A549 (cell line): ENCODE measurements at regions not wholly inside any gene's neighbourhood (a gene's known extent, or its start where the extent isn't known, plus 50 kb on each side); places are given as distances from the start of the nearest gene placed in this dataset.

Source experiments
- ATAC-seq, 2 experiments: fragments of 200-7000 bp in 1 of 2; fragments of >200 bp in 1 of 2; cut with Nextera tagmentation in 1 of 2; cut with Tn5 transposase in 1 of 2; 3 replicates each; pipeline versions ENCODE4 v1.8.0 to v1.9.1; 2018 to 2020; ENCODE audit warnings: mild to moderate bottlenecking in 1 of 2, moderate library complexity in 1 of 2
- CTCF ChIA-PET: fragments of 300-600 bp; sonication (Branson Sonifier 250); formaldehyde crosslinking; extraction: SDS; loops from one replicate; lab custom pipeline; 2021; ENCODE audit warnings: antibody characterized with exemption, inconsistent platforms; lab: Yijun Ruan, JAX
- POLR2A ChIA-PET: fragments of 350-600 bp; formaldehyde crosslinking; extraction: SDS; loops from one replicate; lab custom pipeline; 2021; ENCODE audit warnings: antibody characterized with exemption, inconsistent platforms; lab: Yijun Ruan, JAX
- DNase-seq, 2 experiments: peaks; one replicate each; pipeline versions ENCODE4 v3.0.0 to v3.0.0-alpha.2; 2011 to 2016; ENCODE audit warnings: low read depth in 1 of 2, low spot score in 1 of 2
- FAIRE-seq: peaks from 2 replicates; lab custom pipeline; 2011; peaks lifted over from hg19 to GRCh38; lab: Jason Lieb, UNC
- H3K27ac ChIP-seq, 2 experiments: fragments of >200 bp; sonication (Bioruptor Twin); formaldehyde crosslinking; 3 replicates each; pipeline ENCODE4 v1.5.1; 2016 to 2017
- H3K4me1 ChIP-seq: fragments of >200 bp; sonication (Bioruptor Twin); formaldehyde crosslinking; 3 replicates; pipeline ENCODE4 v1.6.1; 2016
- H3K4me2 ChIP-seq: fragments of >200 bp; sonication (Bioruptor Twin); formaldehyde crosslinking; 3 replicates; pipeline ENCODE4 v1.6.1; 2016
- H3K4me3 ChIP-seq: fragments of >200 bp; sonication (Bioruptor Twin); formaldehyde crosslinking; 3 replicates; pipeline ENCODE4 v1.5.1; 2016
- H3K9me3 ChIP-seq: fragments of >200 bp; sonication (Bioruptor Twin); formaldehyde crosslinking; 3 replicates; pipeline ENCODE4 v1.6.1; 2016
- BHLHE40 ChIP-seq: IDR thresholded peaks from 2 replicates; pipeline ENCODE4 v1.6.1; 2012; ENCODE audit warnings: low read depth, low read length, inconsistent platforms
- CBX2 ChIP-seq: fragments of 200-600 bp; sonication (generic); IDR thresholded peaks from 2 replicates; pipeline ENCODE4 v1.6.1; 2016; ENCODE audit warnings: low read depth, mild to moderate bottlenecking, borderline replicate concordance
- CBX8 ChIP-seq: fragments of 200-600 bp; sonication (generic); IDR thresholded peaks from 2 replicates; pipeline ENCODE4 v1.6.1; 2016
- CHD2 ChIP-seq: fragments of 150-350 bp; IDR thresholded peaks from 2 replicates; pipeline ENCODE4 v1.6.1; 2014; ENCODE audit warnings: low read length; ENCODE audit not compliant: partially characterized antibody
- EP300 ChIP-seq, 2 experiments: fragments of >200 bp; sonication (Bioruptor Twin); formaldehyde crosslinking; IDR thresholded peaks; 2 replicates in 1 of 2; 3 replicates in 1 of 2; pipeline ENCODE4 v1.6.1; 2016 to 2017
- ESRRA ChIP-seq: fragments of 150-350 bp; IDR thresholded peaks from 2 replicates; pipeline ENCODE4 v1.6.1; 2014; ENCODE audit warnings: mild to moderate bottlenecking, low read length, borderline replicate concordance
- FOSL2 ChIP-seq, 2 experiments: fragments of 450-650 bp in 1 of 2; fragments of >200 bp in 1 of 2; sonication (Bioruptor Twin) in 1 of 2; formaldehyde crosslinking; IDR thresholded peaks; 2 replicates each; pipeline versions ENCODE4 v1.5.0 to v1.6.1; 2016 to 2020; ENCODE audit warnings: mild to moderate bottlenecking in 1 of 2, moderate library complexity in 1 of 2
- GATA3 ChIP-seq: IDR thresholded peaks from 2 replicates; pipeline ENCODE4 v1.6.1; 2012; ENCODE audit warnings: borderline replicate concordance
- HOXA7 ChIP-seq: fragments of 250-450 bp; sonication (Bioruptor Pico); IDR thresholded peaks from 2 replicates; pipeline ENCODE4 v1.5.0; 2020; ENCODE audit warnings: mild to moderate bottlenecking, moderate library complexity
- HOXB13 ChIP-seq: fragments of 250-450 bp; sonication (Bioruptor Pico); IDR thresholded peaks from 2 replicates; pipeline ENCODE4 v1.5.0; 2020; ENCODE audit warnings: low read depth, mild to moderate bottlenecking, moderate library complexity
- JUNB ChIP-seq: fragments of >200 bp; sonication (Bioruptor Twin); formaldehyde crosslinking; IDR thresholded peaks from 2 replicates; pipeline ENCODE4 v1.6.1; 2016
- KDM1A ChIP-seq: fragments of 200-600 bp; sonication (generic); IDR thresholded peaks from 2 replicates; pipeline ENCODE4 v1.6.1; 2016; ENCODE audit warnings: low read depth, mild to moderate bottlenecking
- MAFK ChIP-seq: fragments of 450-650 bp; IDR thresholded peaks from 2 replicates; pipeline ENCODE4 v1.6.1; 2014; ENCODE audit not compliant: partially characterized antibody
- PHF8 ChIP-seq: fragments of 200-600 bp; sonication (generic); IDR thresholded peaks from 2 replicates; pipeline ENCODE4 v1.6.1; 2016; ENCODE audit warnings: low read depth, mild to moderate bottlenecking, antibody characterized with exemption, moderate library complexity, borderline replicate concordance
- POLR2A ChIP-seq: IDR thresholded peaks from 2 replicates; pipeline ENCODE4 v1.6.1; 2012; ENCODE audit warnings: mild to moderate bottlenecking, low read length
- POLR2AphosphoS2 ChIP-seq: conservative IDR thresholded peaks from 2 replicates; pipeline ENCODE4 v1.6.1; 2012; ENCODE audit warnings: low read length, improper control_type of control experiment, inconsistent platforms
- RAD21 ChIP-seq, 2 experiments: fragments of >200 bp in 1 of 2; sonication (Bioruptor Twin) in 1 of 2; formaldehyde crosslinking in 1 of 2; IDR thresholded peaks in 1 of 2; conservative IDR thresholded peaks in 1 of 2; 2 replicates in 1 of 2; 3 replicates in 1 of 2; pipeline ENCODE4 v1.6.1; 2012 to 2018; ENCODE audit warnings: inconsistent platforms in 1 of 2
- RARB ChIP-seq: fragments of 250-450 bp; sonication (Bioruptor Pico); IDR thresholded peaks from 2 replicates; pipeline ENCODE4 v1.8.0; 2021; ENCODE audit warnings: mild to moderate bottlenecking, moderate library complexity
- RCOR1 ChIP-seq: fragments of 150-350 bp; IDR thresholded peaks from 2 replicates; pipeline ENCODE4 v1.6.1; 2014; ENCODE audit warnings: antibody characterized with exemption, low read length, low read depth
- RNF2 ChIP-seq: fragments of 200-600 bp; sonication (generic); IDR thresholded peaks from 2 replicates; pipeline ENCODE4 v1.6.1; 2016; ENCODE audit warnings: low read depth, mild to moderate bottlenecking, antibody characterized with exemption, moderate library complexity, borderline replicate concordance
- SREBF2 ChIP-seq: fragments of 450-650 bp; IDR thresholded peaks from 2 replicates; pipeline ENCODE4 v1.6.1; 2014; ENCODE audit warnings: mild to moderate bottlenecking, moderate library complexity
- TFCP2L1 ChIP-seq: fragments of 250-450 bp; sonication (Bioruptor Pico); IDR thresholded peaks from 2 replicates; pipeline ENCODE4 v1.5.0; 2021; ENCODE audit warnings: mild to moderate bottlenecking
- ZFP36 ChIP-seq: fragments of 450-650 bp; IDR thresholded peaks from 2 replicates; pipeline ENCODE4 v1.6.1; 2014; ENCODE audit warnings: borderline replicate concordance; ENCODE audit not compliant: partially characterized antibody
- ZNF302 ChIP-seq: fragments of 250-450 bp; sonication (Bioruptor Pico); IDR thresholded peaks from 2 replicates; pipeline ENCODE4 v1.9.0; 2021; ENCODE audit warnings: inconsistent platforms, mild to moderate bottlenecking, moderate library complexity
- WGBS: methylation state at CpG from one replicate; pipeline ENCODE4 v1.1.6; 2017; ENCODE audit errors: missing lambda C conversion rate; 5-methylcytosine and 5-hydroxymethylcytosine counted together
- TF ChIP-seq, protein P1 (sequence below): fragments of >200 bp; sonication (Bioruptor Twin); formaldehyde crosslinking; IDR thresholded peaks from 3 replicates; pipeline ENCODE4 v1.6.1; 2016
- TF ChIP-seq, protein P2 (sequence below): fragments of 150-350 bp; IDR thresholded peaks from 2 replicates; pipeline ENCODE4 v1.6.1; 2014; ENCODE audit warnings: low read depth, mild to moderate bottlenecking, low read length
- TF ChIP-seq, protein P3 (sequence below): IDR thresholded peaks from 2 replicates; pipeline ENCODE4 v1.6.1; 2012
- TF ChIP-seq, protein P4 (sequence below): fragments of >200 bp; sonication (Bioruptor Twin); formaldehyde crosslinking; IDR thresholded peaks from 3 replicates; pipeline ENCODE4 v1.5.1; 2016
- TF ChIP-seq, protein P5 (sequence below): fragments of 250-450 bp; sonication (Bioruptor Pico); IDR thresholded peaks from 2 replicates; pipeline ENCODE4 v1.5.0; 2021; ENCODE audit warnings: mild to moderate bottlenecking, moderate library complexity, borderline replicate concordance
- TF ChIP-seq, protein P6 (sequence below): fragments of 450-650 bp; IDR thresholded peaks from 2 replicates; pipeline ENCODE4 v1.6.1; 2014; ENCODE audit warnings: antibody characterized with exemption

DNA sequence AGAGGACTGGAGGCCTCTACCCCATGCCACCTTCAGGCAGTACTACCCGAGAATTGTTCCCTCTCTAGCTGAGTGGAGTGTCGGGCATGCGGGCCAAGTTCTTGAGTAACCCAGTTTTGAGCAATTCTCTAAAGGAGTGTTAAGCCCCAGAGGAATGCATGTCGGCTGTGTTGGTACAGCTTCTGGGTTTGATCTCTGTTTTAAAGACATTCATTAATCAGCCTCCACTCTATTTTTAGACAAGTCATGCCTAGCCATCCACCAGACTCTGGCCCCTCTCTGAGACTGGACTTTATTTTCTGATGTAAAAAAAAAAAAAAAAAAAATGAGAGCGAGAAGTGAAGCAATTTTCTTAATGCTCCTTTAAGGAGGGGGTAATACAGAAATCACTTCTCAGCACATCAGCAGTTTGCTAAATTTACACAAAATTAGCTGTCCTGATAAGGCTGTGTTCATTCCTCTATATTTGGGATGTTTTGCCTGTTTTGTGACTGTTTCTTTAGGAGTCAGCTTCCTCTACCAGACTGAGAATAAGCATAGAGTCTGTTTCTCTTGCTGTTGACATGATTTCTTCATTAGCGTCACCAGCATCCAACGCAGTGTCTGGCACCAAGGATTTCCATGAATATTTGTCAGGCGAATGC, 88.7 kb downstream of the AXIN2 start:
- CTCF ChIA-PET = interaction anchor here (0.6 to 1.9 kb wide), 5 partner anchors 8 to 178 kb away, joined by 4 to 5 read pairs (median 4); no protein-coding TSS in a partner anchor
- TF ChIP-seq HOXB13 (CRISPR knock-in tag) (no peak), GATA3 (no peak), ESRRA (no peak), KDM1A (no peak), POLR2A (no peak), PHF8 (no peak), TFCP2L1 (CRISPR knock-in tag) (no peak), RARB (CRISPR knock-in tag) (no peak), RNF2 (no peak), EP300 (IDR thresholded peaks at IDR 0.05) (no peak), FOSL2 (IDR thresholded peaks at IDR 0.05) (no peak), FOSL2 (CRISPR knock-in tag; IDR thresholded peaks at IDR 0.05) (no peak), RAD21 (conservative IDR thresholded peaks at IDR 0.05 in 1 of 2, IDR thresholded peaks at IDR 0.05 in 1 of 2) (no peak), MAFK (no peak)
- TF ChIP-seq, protein P1, sequence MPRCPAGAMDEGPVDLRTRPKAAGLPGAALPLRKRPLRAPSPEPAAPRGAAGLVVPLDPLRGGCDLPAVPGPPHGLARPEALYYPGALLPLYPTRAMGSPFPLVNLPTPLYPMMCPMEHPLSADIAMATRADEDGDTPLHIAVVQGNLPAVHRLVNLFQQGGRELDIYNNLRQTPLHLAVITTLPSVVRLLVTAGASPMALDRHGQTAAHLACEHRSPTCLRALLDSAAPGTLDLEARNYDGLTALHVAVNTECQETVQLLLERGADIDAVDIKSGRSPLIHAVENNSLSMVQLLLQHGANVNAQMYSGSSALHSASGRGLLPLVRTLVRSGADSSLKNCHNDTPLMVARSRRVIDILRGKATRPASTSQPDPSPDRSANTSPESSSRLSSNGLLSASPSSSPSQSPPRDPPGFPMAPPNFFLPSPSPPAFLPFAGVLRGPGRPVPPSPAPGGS = no peak
- TF ChIP-seq, protein P2, sequence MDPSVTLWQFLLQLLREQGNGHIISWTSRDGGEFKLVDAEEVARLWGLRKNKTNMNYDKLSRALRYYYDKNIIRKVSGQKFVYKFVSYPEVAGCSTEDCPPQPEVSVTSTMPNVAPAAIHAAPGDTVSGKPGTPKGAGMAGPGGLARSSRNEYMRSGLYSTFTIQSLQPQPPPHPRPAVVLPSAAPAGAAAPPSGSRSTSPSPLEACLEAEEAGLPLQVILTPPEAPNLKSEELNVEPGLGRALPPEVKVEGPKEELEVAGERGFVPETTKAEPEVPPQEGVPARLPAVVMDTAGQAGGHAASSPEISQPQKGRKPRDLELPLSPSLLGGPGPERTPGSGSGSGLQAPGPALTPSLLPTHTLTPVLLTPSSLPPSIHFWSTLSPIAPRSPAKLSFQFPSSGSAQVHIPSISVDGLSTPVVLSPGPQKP = no peak
- TF ChIP-seq, protein P3, sequence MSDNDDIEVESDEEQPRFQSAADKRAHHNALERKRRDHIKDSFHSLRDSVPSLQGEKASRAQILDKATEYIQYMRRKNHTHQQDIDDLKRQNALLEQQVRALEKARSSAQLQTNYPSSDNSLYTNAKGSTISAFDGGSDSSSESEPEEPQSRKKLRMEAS = no peak
- TF ChIP-seq, protein P4, sequence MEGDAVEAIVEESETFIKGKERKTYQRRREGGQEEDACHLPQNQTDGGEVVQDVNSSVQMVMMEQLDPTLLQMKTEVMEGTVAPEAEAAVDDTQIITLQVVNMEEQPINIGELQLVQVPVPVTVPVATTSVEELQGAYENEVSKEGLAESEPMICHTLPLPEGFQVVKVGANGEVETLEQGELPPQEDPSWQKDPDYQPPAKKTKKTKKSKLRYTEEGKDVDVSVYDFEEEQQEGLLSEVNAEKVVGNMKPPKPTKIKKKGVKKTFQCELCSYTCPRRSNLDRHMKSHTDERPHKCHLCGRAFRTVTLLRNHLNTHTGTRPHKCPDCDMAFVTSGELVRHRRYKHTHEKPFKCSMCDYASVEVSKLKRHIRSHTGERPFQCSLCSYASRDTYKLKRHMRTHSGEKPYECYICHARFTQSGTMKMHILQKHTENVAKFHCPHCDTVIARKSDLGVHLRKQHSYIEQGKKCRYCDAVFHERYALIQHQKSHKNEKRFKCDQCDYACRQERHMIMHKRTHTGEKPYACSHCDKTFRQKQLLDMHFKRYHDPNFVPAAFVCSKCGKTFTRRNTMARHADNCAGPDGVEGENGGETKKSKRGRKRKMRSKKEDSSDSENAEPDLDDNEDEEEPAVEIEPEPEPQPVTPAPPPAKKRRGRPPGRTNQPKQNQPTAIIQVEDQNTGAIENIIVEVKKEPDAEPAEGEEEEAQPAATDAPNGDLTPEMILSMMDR = no peak
- TF ChIP-seq, protein P5, sequence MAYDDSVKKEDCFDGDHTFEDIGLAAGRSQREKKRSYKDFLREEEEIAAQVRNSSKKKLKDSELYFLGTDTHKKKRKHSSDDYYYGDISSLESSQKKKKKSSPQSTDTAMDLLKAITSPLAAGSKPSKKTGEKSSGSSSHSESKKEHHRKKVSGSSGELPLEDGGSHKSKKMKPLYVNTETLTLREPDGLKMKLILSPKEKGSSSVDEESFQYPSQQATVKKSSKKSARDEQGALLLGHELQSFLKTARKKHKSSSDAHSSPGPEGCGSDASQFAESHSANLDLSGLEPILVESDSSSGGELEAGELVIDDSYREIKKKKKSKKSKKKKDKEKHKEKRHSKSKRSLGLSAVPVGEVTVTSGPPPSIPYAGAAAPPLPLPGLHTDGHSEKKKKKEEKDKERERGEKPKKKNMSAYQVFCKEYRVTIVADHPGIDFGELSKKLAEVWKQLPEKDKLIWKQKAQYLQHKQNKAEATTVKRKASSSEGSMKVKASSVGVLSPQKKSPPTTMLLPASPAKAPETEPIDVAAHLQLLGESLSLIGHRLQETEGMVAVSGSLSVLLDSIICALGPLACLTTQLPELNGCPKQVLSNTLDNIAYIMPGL = no peak
- Histone ChIP-seq H3K27ac (no peak overlapping the region), H3K4me3 (no peak overlapping the region), H3K9me3 (no peaks in the 10 kb centered on the region; the same call in 2 of the 3 replicates), H3K4me1 (no peaks in the 10 kb centered on the region), H3K4me2 (no peak overlapping the region)
- no peak for DNase-seq
- POLR2A ChIA-PET = no interaction called here
- WGBS = 52% methylated on average over 8 of the region's 8 CpGs
- no peak for FAIRE-seq
- no peak; a peak in 2 of 6 replicates for ATAC-seq

DNA sequence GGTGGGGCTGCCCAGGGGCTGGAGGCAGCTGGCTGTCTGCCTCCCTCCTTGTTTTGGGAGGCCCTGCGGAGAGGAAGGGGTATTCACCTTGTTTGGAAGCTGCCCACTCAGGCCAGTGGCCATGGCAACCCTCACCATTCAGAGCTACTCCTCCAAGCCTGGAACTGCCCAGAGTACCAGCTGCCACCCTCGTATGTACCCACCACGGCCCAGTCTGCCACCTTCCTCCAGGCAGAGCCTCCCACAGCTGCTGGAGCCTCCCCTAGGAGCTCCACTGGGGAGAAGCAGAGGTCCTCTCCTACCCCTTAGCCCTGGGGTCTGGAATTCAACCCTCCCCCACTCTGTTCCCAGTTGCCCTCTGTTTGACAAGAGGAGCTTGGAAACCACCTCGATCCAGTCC, 90.7 kb downstream of the AXIN2 start:
- ChIA-PET CTCF (no interaction called here), POLR2A (no interaction called here)
- ATAC-seq (peak; percentile 11 to 37; a peak in 2 of 6 replicates), DNase-seq (no peak), FAIRE-seq (no peak)
- 9% methylated on average over 4 of the region's 4 CpGs for WGBS
- H3K4me2 ChIP-seq = no peak overlapping the region
- H3K9me3 ChIP-seq = no peaks in the 10 kb centered on the region; the same call in 2 of the 3 replicates
- no peak overlapping the region for H3K4me3 ChIP-seq
- H3K4me1 ChIP-seq = no peaks in the 10 kb centered on the region
- TF ChIP-seq, protein P1 = no peak
- TF ChIP-seq RCOR1 = no peak
- TF ChIP-seq POLR2A = no peak
- TF ChIP-seq GATA3 = no peak
- no peak for TF ChIP-seq HOXA7 (CRISPR knock-in tag)
- TF ChIP-seq, protein P6, sequence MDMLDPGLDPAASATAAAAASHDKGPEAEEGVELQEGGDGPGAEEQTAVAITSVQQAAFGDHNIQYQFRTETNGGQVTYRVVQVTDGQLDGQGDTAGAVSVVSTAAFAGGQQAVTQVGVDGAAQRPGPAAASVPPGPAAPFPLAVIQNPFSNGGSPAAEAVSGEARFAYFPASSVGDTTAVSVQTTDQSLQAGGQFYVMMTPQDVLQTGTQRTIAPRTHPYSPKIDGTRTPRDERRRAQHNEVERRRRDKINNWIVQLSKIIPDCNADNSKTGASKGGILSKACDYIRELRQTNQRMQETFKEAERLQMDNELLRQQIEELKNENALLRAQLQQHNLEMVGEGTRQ = no peak
- no peak for TF ChIP-seq KDM1A
- no peak for TF ChIP-seq CBX8
- TF ChIP-seq POLR2AphosphoS2 = no peak
- no peak for TF ChIP-seq ZFP36
- TF ChIP-seq CBX2 = no peak
- no peak for TF ChIP-seq JUNB
- no peak for TF ChIP-seq SREBF2
- no peak for TF ChIP-seq CHD2
- no peak for TF ChIP-seq BHLHE40
- TF ChIP-seq ZNF302 = no peak
- TF ChIP-seq ESRRA = no peak
- TF ChIP-seq, all 56 proteins: peak for 0
- H3K27ac ChIP-seq = no peak overlapping the region
